NCI-H460 (cell line): ENCODE measurements at regions not wholly inside any gene's neighbourhood (a gene's known extent, or its start where the extent isn't known, plus 50 kb on each side); places are given as distances from the start of the nearest gene placed in this dataset.
A peak's percentile ranks its signal among the peaks of the same experiment; 100 is the strongest.

Source experiments
- DNase-seq: peaks from one replicate; pipeline ENCODE4 v3.0.0-alpha.2; 2016; ENCODE audit warnings: low read depth; ENCODE audit errors: extremely low read depth

DNA sequence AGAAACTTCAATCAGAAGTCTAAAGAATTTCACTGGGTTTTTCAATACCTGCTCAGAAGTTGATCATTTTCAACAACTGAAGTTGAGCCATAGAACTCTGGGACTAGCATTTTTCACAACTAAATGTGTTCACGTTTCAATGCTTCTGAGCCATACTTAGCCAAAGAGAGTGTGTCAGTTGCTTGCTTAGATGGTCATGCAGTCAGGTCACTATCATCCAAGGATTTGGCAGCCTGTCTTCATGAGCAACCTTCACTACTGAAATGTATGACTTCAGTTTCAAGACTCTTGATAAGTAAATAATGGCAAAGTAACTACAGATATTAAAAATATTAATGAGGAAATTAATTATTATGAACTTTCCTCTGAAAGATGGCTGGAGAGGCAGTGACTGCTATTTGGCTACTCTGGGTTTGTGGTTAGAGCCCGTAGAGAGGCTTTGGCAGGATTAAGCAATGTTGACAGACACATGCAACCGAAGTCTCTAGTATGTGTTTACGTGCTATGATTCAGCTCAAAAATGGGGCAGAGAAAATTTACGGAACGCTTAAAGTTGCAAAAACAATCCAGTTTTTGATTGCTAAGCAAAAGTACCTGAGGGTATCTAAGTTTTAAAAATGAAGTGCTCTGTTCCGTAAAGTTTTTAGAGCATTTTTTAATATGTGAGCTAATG lies 133.8 kb downstream of the GMNC start:
- DNase-seq: peak; percentile 38

DNA sequence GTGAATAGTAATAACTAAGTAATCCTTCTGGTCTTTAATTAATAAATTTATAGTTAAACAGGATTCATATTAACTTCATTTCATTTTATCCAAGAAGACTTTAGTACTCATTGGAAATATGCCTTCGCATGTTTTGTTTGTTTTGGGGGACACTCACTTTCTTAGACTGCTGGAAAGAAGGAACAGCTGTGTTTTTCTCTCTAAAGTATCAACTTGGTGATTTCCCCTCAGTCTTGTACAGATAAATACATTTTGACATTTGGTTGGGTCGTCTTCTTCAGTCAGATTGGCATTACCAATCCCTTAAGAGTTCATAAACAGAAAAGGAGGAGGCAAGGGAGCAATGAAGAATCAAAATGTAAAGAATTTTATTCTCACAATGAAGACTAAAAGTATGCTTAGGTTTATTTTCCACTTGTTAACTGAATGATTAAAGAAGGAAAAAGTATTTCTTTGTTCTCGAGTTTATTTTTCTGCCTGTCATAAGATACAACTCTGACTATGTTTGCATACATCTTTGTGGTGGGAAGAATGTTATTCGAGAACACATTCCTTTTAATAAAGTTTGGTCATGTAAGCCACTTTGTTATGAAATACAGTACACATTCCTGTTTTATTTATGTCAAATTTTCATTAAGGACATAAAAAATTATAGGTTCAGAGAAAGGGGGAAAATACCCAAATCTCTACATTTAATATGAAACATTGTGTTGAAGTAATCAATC lies 140.2 kb downstream of the GMNC start:
- DNase-seq: no peak

DNA sequence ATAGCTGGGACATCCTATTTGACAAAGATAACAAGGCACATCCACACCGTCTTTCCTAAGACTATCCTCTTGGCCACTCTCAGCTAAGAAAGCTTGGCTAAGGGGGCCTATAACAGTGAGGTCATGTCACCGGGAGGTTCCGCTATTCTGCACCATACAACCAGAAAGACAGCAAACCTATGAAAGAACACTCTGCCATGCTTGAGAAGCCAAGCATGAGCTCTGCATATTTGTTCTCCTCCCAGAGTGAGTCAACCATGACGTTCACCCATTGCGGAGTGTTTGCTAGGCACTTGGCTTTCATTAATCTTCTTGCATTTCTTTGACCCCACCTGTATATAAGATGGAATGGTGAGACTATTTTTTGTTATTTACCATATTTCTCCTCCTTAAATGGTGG lies 141.2 kb downstream of the GMNC start:
- no peak for DNase-seq

DNA sequence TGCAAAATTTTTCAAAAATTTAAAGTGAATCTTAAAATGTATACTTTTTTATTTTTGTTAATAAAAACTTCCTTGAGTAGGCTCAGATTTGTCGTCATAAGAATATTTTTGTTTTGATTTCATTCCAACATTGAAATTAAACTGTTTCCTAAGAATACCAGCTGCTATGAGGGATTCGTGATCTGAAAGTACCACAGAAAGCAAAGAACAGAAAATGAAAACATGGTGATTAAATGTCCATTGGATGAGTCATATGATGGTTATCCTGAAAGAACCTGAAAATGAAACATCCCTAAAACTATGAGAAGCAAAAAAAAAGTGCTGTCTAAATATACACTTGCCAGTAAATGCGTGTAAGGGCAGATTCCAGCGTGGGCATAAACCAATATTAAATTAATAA lies 143.8 kb downstream of the GMNC start:
- no peak for DNase-seq

DNA sequence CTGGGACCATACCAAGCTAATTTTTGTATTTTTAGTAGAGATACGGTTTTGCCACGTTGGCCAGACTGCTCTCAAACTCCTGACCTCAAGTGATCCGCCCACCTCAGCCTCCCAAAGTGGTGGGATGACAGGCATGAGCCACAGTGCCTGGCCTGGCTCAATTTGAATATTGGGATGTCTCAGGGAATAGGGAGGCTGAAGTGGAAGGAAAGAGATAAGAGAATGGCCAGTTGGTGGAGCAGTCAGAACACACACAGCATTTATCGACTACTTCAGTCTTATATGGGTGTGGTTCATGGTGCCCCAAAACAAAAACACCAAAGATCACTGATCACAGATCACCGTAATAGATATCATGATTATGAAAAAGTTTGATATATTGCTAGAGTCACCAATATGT lies 144.4 kb downstream of the GMNC start:
- peak; percentile 14 for DNase-seq

DNA sequence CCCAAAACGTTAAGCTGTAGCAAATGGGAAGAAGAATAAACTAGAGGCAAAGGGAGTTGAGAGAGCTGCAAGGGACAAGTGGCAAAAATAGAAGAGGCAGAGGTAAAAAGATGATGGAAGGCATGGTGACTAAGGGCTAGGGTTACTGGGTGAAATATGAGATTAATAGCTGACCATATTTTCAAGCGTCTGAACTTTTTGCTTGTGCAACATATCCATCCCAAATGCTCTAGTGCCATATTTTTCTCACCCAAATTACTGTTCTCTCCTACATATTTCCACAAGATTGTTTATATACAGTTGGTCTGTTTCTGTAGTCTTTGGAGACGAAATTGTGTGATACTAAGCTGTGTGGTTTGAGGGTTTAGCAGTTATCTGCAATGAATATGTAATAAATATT lies 145.5 kb downstream of the GMNC start:
- no peak for DNase-seq

DNA sequence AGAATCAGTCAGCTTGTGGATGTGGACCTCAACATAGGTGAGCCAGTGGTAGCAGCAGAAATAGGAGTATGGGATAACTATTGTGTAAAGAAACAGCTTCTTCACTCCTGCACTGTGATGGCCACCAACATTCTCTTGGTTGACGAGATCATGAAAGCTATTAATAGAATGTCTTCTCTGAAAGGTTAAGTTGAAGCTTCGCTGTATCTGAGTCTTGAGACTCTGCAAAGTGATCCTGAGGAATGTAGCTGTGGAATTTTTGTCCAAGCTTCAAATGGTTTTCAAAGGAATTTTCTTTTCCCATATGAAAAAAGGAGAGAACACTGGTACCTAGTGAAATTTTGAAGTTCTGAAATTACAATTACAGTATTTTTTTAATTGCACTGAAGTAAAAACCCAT lies 146.3 kb downstream of the GMNC start:
- no peak for DNase-seq

DNA sequence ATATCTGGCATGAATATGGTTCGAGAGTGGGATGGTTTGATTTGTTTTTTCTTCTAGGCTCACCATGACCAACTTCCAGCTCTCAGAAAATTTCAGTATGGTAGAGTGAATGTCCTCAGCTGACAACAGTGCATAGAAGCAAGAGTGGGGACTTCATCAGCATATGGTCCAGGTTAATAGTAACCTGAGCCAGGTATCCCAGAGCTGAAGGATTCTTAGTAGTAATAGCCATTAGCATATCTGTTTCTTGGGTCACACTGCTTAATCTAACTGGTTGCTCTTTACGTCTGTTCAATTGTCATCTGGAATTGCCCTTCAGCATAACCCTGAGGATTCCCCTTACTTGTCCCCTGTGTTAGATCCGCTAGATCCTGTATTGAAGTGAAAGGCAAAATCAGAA lies 151.8 kb downstream of the GMNC start:
- no peak for DNase-seq

DNA sequence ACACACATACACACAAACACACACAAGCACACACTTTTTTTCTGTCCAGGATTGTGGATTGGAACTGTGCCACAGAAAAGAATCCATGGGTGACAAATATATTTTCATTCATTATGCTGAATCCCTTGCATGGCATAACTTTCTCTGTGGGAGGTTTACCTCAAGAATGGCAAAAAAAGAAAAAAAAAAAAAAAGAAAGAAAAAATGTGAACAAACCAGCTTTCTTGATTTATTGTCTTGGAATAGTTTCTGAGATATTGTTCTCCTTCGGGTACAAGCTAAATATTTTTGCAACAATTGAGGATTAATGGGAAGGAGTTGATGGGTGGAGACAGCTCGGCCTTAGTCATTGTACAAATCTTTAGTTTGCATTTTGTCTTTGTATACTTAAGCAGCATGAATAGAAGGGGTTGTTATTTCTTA lies 153.1 kb downstream of the GMNC start:
- no peak for DNase-seq
